Astrocyte (in vitro differentiated cells and primary cell): ENCODE measurements at regions not wholly inside any gene's neighbourhood (a gene's known extent, or its start where the extent isn't known, plus 50 kb on each side); places are given as distances from the start of the nearest gene placed in this dataset.

Source experiments
- DNase-seq: peaks from one replicate; pipeline ENCODE4 v3.0.0-alpha.2; 2010; ENCODE audit warnings: low read depth
- FAIRE-seq: peaks from 2 replicates; lab custom pipeline; 2011; peaks lifted over from hg19 to GRCh38; lab: Jason Lieb, UNC
- H2AFZ ChIP-seq: 2 replicates; pipeline ENCODE4 v1.6.0; 2012; ENCODE audit warnings: low read depth, low read length, inconsistent platforms
- H3K27ac ChIP-seq: 2 replicates; pipeline ENCODE4 v1.5.1; 2011; ENCODE audit warnings: low read depth, low read length, inconsistent platforms
- H3K27me3 ChIP-seq: 2 replicates; pipeline ENCODE4 v1.6.0; 2011; ENCODE audit warnings: low read length, inconsistent platforms; ENCODE audit not compliant: insufficient read depth
- H3K36me3 ChIP-seq: 2 replicates; pipeline ENCODE4 v1.5.1; 2011; ENCODE audit warnings: low read length, inconsistent platforms; ENCODE audit not compliant: insufficient read depth
- H3K4me1 ChIP-seq: 2 replicates; pipeline ENCODE4 v1.5.1; 2011; ENCODE audit warnings: low read length, inconsistent platforms; ENCODE audit not compliant: insufficient read depth
- H3K4me2 ChIP-seq: 2 replicates; pipeline ENCODE4 v1.6.0; 2012; ENCODE audit warnings: low read length, inconsistent platforms
- H3K4me3 ChIP-seq: 2 replicates; pipeline ENCODE4 v1.5.1; 2011; ENCODE audit warnings: low read depth, mild to moderate bottlenecking, low read length, inconsistent platforms; ENCODE audit not compliant: insufficient read depth
- H3K79me2 ChIP-seq: 2 replicates; pipeline ENCODE4 v1.6.0; 2012; ENCODE audit warnings: mild to moderate bottlenecking, low read length, inconsistent platforms; ENCODE audit not compliant: insufficient read depth
- H3K9ac ChIP-seq: 2 replicates; pipeline ENCODE4 v1.6.0; 2012; ENCODE audit warnings: mild to moderate bottlenecking, low read length, inconsistent platforms
- H3K9me3 ChIP-seq: 2 replicates; pipeline ENCODE4 v1.5.1; 2012; ENCODE audit warnings: low read depth, mild to moderate bottlenecking, low read length, inconsistent platforms; ENCODE audit not compliant: insufficient read depth
- H4K20me1 ChIP-seq: 2 replicates; pipeline ENCODE4 v1.6.0; 2012; ENCODE audit warnings: low read length, inconsistent platforms; ENCODE audit not compliant: insufficient read depth
- H3K27ac Mint-ChIP-seq: one replicate; pipeline ENCODE4 v1.8.0; 2021; ENCODE audit warnings: mild to moderate bottlenecking, mixed read lengths; ENCODE audit not compliant: unreplicated experiment
- H3K27me3 Mint-ChIP-seq: one replicate; pipeline ENCODE4 v1.8.0; 2021; ENCODE audit warnings: low read depth, mixed read lengths; ENCODE audit not compliant: unreplicated experiment
- H3K36me3 Mint-ChIP-seq: one replicate; pipeline ENCODE4 v1.8.0; 2021; ENCODE audit warnings: low read depth, mixed read lengths; ENCODE audit not compliant: unreplicated experiment
- H3K4me1 Mint-ChIP-seq: one replicate; pipeline ENCODE4 v1.8.0; 2021; ENCODE audit warnings: low read depth, mixed read lengths; ENCODE audit not compliant: unreplicated experiment
- H3K4me3 Mint-ChIP-seq: one replicate; pipeline ENCODE4 v1.8.0; 2021; ENCODE audit warnings: mild to moderate bottlenecking, moderate library complexity, mixed read lengths; ENCODE audit not compliant: unreplicated experiment
- H3K9me3 Mint-ChIP-seq: one replicate; pipeline ENCODE4 v1.8.0; 2021; ENCODE audit warnings: mild to moderate bottlenecking, mixed read lengths; ENCODE audit not compliant: unreplicated experiment
- CTCF ChIP-seq: IDR thresholded peaks from 2 replicates; pipeline ENCODE4 v1.5.1; 2011; ENCODE audit warnings: low read depth, mild to moderate bottlenecking, inconsistent platforms, low read length, moderate library complexity; ENCODE audit not compliant: insufficient read depth
- EZH2 ChIP-seq: IDR thresholded peaks from 2 replicates; pipeline ENCODE4 v1.6.1; 2012; ENCODE audit warnings: mild to moderate bottlenecking, low read length, inconsistent platforms; ENCODE audit not compliant: insufficient read depth

- FAIRE-seq: no peak
Measured at GRCh38 chr14:34106310-34106709, 155.4 kb upstream of the EGLN3 start.

GRCh38 chr14:34104489-34105397, 153.9 kb upstream of the EGLN3 start:
- DNase-seq (no peak), FAIRE-seq (no peak)
- H3K27me3 ChIP-seq: no peaks in the 10 kb centered on the region
- no peak overlapping the region for H2AFZ ChIP-seq
- Mint-ChIP-seq H3K27ac (no peak overlapping the region), H3K4me1 (peaks cover 9% of the 10 kb centered on the region), H3K36me3 (no peaks in the 10 kb centered on the region), H3K9me3 (no peaks in the 10 kb centered on the region), H3K27me3 (peaks cover 3% of the 10 kb centered on the region), H3K4me3 (no peak overlapping the region)
- H3K79me2 ChIP-seq: no peaks in the 10 kb centered on the region
- no peak for TF ChIP-seq CTCF
- TF ChIP-seq EZH2: no peak
- no peaks in the 10 kb centered on the region for H3K36me3 ChIP-seq
- no peaks in the 10 kb centered on the region for H3K4me1 ChIP-seq
- H3K9ac ChIP-seq: no peak overlapping the region
- no peak overlapping the region for H3K27ac ChIP-seq
- H3K4me2 ChIP-seq: no peak overlapping the region
- H3K9me3 ChIP-seq: no peaks in the 10 kb centered on the region
- no peaks in the 10 kb centered on the region for H4K20me1 ChIP-seq
- no peak overlapping the region for H3K4me3 ChIP-seq

More at GRCh38 chr14:34106310-34106709, 155.4 kb upstream of the EGLN3 start:
- TF ChIP-seq EZH2 (no peak), CTCF (no peak)
- no peaks in the 10 kb centered on the region for H4K20me1 ChIP-seq
- Mint-ChIP-seq H3K4me1 (peaks cover 13% of the 10 kb centered on the region), H3K27me3 (peaks cover 3% of the 10 kb centered on the region), H3K9me3 (no peaks in the 10 kb centered on the region), H3K27ac (no peak overlapping the region), H3K4me3 (no peak overlapping the region), H3K36me3 (no peaks in the 10 kb centered on the region)
- no peaks in the 10 kb centered on the region for H3K27me3 ChIP-seq
- no peak overlapping the region for H2AFZ ChIP-seq
- DNase-seq: no peak
- no peaks in the 10 kb centered on the region for H3K9me3 ChIP-seq
- no peak overlapping the region for H3K9ac ChIP-seq
- no peak overlapping the region for H3K4me3 ChIP-seq
- no peak overlapping the region for H3K27ac ChIP-seq
- no peak overlapping the region for H3K4me2 ChIP-seq
- no peaks in the 10 kb centered on the region for H3K79me2 ChIP-seq
- no peaks in the 10 kb centered on the region for H3K4me1 ChIP-seq
- H3K36me3 ChIP-seq: no peaks in the 10 kb centered on the region

GRCh38 chr14:34103176-34103575, 152.3 kb upstream of the EGLN3 start:
- H3K4me3 Mint-ChIP-seq: no peak overlapping the region
- TF ChIP-seq CTCF: no peak
- TF ChIP-seq EZH2: no peak
- Histone ChIP-seq H3K9me3 (no peaks in the 10 kb centered on the region), H3K79me2 (no peaks in the 10 kb centered on the region), H3K9ac (no peak overlapping the region), H4K20me1 (no peaks in the 10 kb centered on the region), H3K27me3 (no peaks in the 10 kb centered on the region), H3K27ac (no peak overlapping the region), H3K4me1 (no peaks in the 10 kb centered on the region), H3K36me3 (no peaks in the 10 kb centered on the region), H2AFZ (no peak overlapping the region), H3K4me3 (no peak overlapping the region), H3K4me2 (no peak overlapping the region)
- DNase-seq (peak; percentile 25), FAIRE-seq (no peak)
- H3K27me3 Mint-ChIP-seq: peaks cover 5% of the 10 kb centered on the region
- no peaks in the 10 kb centered on the region for H3K9me3 Mint-ChIP-seq
- H3K27ac Mint-ChIP-seq: no peak overlapping the region
- no peaks in the 10 kb centered on the region for H3K36me3 Mint-ChIP-seq
- peaks cover 16% of the 10 kb centered on the region for H3K4me1 Mint-ChIP-seq
